HG03432 (cell line): ENCODE measurements at regions not wholly inside any gene's neighbourhood (a gene's known extent, or its start where the extent isn't known, plus 50 kb on each side); places are given as distances from the start of the nearest gene placed in this dataset.
"Not testable (repeated sequence)": the region's sequence is repeated elsewhere in the genome, so short reads cannot be mapped to it uniquely, and the experiment has no call there.

Source experiments
- ATAC-seq: cut with Tn5 transposase; IDR thresholded peaks from one replicate; pipeline ENCODE4 v1.9.1; 2021; ENCODE audit warnings: mild to moderate bottlenecking, moderate library complexity; ENCODE audit not compliant: unreplicated experiment

GRCh38 chrX:148080593-148080992 lies 99.5 kb downstream of the FMR1NB start:
- no peak for ATAC-seq

GRCh38 chrX:148084611-148085010 lies 103.5 kb downstream of the FMR1NB start:
- ATAC-seq = no peak

GRCh38 chrX:148120151-148120550 lies 139.0 kb downstream of the FMR1NB start:
- ATAC-seq = no peak

GRCh38 chrX:148120999-148121623 lies 140.0 kb downstream of the FMR1NB start:
- no peak for ATAC-seq

GRCh38 chrX:148128872-148129505 lies 147.9 kb downstream of the FMR1NB start:
- ATAC-seq = not testable (repeated sequence)

- ATAC-seq = no peak
Measured at GRCh38 chrX:148133105-148133725, 152.1 kb downstream of the FMR1NB start.

- ATAC-seq = no peak
Measured at GRCh38 chrX:148134578-148134977, 153.4 kb downstream of the FMR1NB start.

GRCh38 chrX:148135738-148136137 lies 154.6 kb downstream of the FMR1NB start:
- ATAC-seq = no peak

- ATAC-seq = no peak
Measured at GRCh38 chrX:148146121-148146520, 165.0 kb downstream of the FMR1NB start.

- ATAC-seq = no peak
Measured at GRCh38 chrX:148156986-148157385, 175.8 kb downstream of the FMR1NB start.

GRCh38 chrX:148159796-148160195 lies 178.7 kb downstream of the FMR1NB start:
- ATAC-seq = no peak

- no peak for ATAC-seq
Measured at GRCh38 chrX:148161701-148162100, 180.6 kb downstream of the FMR1NB start.

GRCh38 chrX:148185631-148186030 lies 204.5 kb downstream of the FMR1NB start:
- ATAC-seq = no peak

- no peak for ATAC-seq
Measured at GRCh38 chrX:148192547-148192946, 211.4 kb downstream of the FMR1NB start.

GRCh38 chrX:148193759-148194158 lies 212.6 kb downstream of the FMR1NB start:
- ATAC-seq = no peak

- ATAC-seq = no peak
Measured at GRCh38 chrX:148203531-148203930, 222.4 kb downstream of the FMR1NB start.

- ATAC-seq = no peak
Measured at GRCh38 chrX:148204195-148204594, 223.1 kb downstream of the FMR1NB start.

GRCh38 chrX:148214786-148215185 lies 233.6 kb downstream of the FMR1NB start:
- no peak for ATAC-seq

- no peak for ATAC-seq
Measured at GRCh38 chrX:148215726-148216125, 234.6 kb downstream of the FMR1NB start.

GRCh38 chrX:148223361-148223760 lies 242.2 kb downstream of the FMR1NB start:
- ATAC-seq = no peak

GRCh38 chrX:148228521-148228920 lies 247.4 kb downstream of the FMR1NB start:
- no peak for ATAC-seq

- no peak for ATAC-seq
Measured at GRCh38 chrX:148229801-148230303, 248.7 kb downstream of the FMR1NB start.
